ENCODE measurements at regions not wholly inside any gene's neighbourhood (a gene's known extent, or its start where the extent isn't known, plus 50 kb on each side); places are given as distances from the start of the nearest gene placed in this dataset.
A peak's percentile ranks its signal among the peaks of the same experiment; 100 is the strongest.

- Mint-ChIP-seq H3K27me3 (ENCODE audit: low read depth) (peaks cover 5% of the 10 kb centered on the region), H3K4me1 (peaks cover 13 to 16% of the 10 kb centered on the region in 2 experiments), H3K9me3 (no peaks in the 10 kb centered on the region; a peak in 1 of 5 replicates), H3K27ac (no peak overlapping the region), H3K4me3 (peak overlapping the region; percentile 1 to 93; a peak in 4 of 5 replicates), H3K36me3 (ENCODE audit: insufficient read depth in 1 of 3, low read depth in 3 of 3) (no peaks in the 10 kb centered on the region)
- Histone ChIP-seq H3K23me2 (ENCODE audit: insufficient read length, low read depth, low read length, poor library complexity, severe bottlenecking) (no peaks in the 10 kb centered on the region), H3K27me3 (ENCODE audit: insufficient read depth, low read length) (no peaks in the 10 kb centered on the region), H3K4me2 (ENCODE audit: insufficient read depth, insufficient read length, low read length) (no peak overlapping the region), H2BK15ac (ENCODE audit: low read depth, low read length) (no peak overlapping the region), H2AK5ac (ENCODE audit: insufficient read length, low read length) (no peak overlapping the region), H3T11ph (ENCODE audit: low read length) (no peak overlapping the region), H2BK5ac (ENCODE audit: insufficient read length, low read length) (no peak overlapping the region), H4K8ac (replicated peaks; ENCODE audit: insufficient read length, low read depth, low read length) (no peak overlapping the region), H3K9me3 (ENCODE audit: control insufficient read depth, low read depth, low read length) (no peaks in the 10 kb centered on the region), H3K4me1 (ENCODE audit: insufficient read depth, low read length) (no peaks in the 10 kb centered on the region), H3K79me2 (ENCODE audit: insufficient read depth, low read length) (no peaks in the 10 kb centered on the region), H3K23ac (ENCODE audit: insufficient read length, low read depth, low read length) (no peak overlapping the region), H3K56ac (ENCODE audit: insufficient read length, low read depth, low read length) (no peak overlapping the region), H4K20me1 (ENCODE audit: control insufficient read depth, insufficient read depth, insufficient read length) (no peaks in the 10 kb centered on the region), H2BK20ac (ENCODE audit: low read depth, low read length, poor library complexity, severe bottlenecking) (no peak overlapping the region), H2BK120ac (ENCODE audit: low read depth, low read length, poor library complexity, severe bottlenecking) (no peak overlapping the region), H4K5ac (ENCODE audit: insufficient read length, low read depth, low read length) (no peak overlapping the region), H3K4ac (ENCODE audit: low read depth, low read length) (no peak overlapping the region), H4K91ac (ENCODE audit: insufficient read length, low read depth, low read length) (no peak overlapping the region), H3K27ac (ENCODE audit: insufficient read length, low read depth, low read length) (no peak overlapping the region), H3K18ac (ENCODE audit: insufficient read length, low read depth, low read length) (no peak overlapping the region), H3K14ac (ENCODE audit: insufficient read depth, low read length) (no peak overlapping the region), H2BK12ac (ENCODE audit: insufficient read length, low read depth, low read length) (no peak overlapping the region), H3K9ac (ENCODE audit: extremely low read depth, insufficient read length, low read length) (no peak overlapping the region), H3K79me1 (ENCODE audit: insufficient read depth, low read depth, low read length, poor library complexity, severe bottlenecking) (no peaks in the 10 kb centered on the region), H2AFZ (ENCODE audit: low read length) (no peak overlapping the region)
- no peak for DNase-seq
- WGBS (ENCODE audit: extremely low coverage, insufficient read length, low lambda C conversion rate): no CpG with 5 or more reads among the region's 3 CpGs
- TF ChIP-seq CTCF (conservative IDR thresholded peaks at IDR 0.05): no peak
Observed at GRCh38 chr9:33677961-33678360, 117.4 kb upstream of the PRSS3 start.
